SIG-M5 treated with dmso at 0.1 percent for 504 hours (cell line): ENCODE measurements at regions not wholly inside any gene's neighbourhood (a gene's known extent, or its start where the extent isn't known, plus 50 kb on each side); places are given as distances from the start of the nearest gene placed in this dataset.

ENCODE experiments used
- DNase-seq: peaks from one replicate; lab custom pipeline; 2025; ENCODE audit not compliant: unreplicated experiment; lab: John Stamatoyannopoulos, UW

- no peak for DNase-seq
These were observed 255.5 kb upstream of the RPL38 start for GRCh38 chr17:73947966-73948355.

DNA sequence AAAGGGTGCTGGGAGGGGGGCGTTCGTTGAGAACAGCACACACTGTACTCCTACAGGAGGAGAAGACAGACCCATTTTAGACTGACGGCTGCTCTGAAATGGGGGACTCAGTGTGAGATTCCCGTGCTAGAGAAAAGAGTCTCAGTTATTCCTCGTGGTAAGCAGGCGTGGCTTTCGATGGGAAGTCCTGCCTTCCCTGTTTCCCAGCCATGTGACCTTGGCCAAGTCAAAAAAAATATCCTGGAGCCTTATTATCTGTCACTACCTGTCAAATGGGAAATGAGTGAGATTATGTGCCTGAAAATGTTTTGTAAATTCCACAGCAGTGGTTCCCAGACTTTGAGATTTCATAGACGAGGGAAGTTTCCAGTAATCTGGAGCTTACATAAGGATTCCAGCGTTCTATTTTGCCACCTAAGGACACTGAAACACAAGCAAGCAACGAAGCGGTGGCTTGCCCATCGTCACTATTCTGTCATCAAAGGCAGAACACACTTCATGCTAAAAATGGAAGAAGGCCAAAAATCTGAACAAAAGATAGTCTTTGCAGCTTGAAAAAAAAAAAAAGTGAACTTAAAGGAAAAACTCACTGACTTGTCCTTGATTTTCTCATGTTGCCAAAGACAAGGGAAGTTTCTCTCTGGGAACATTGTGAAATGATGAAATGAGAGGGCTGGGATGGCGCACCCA is 253.4 kb upstream of the RPL38 start:
- DNase-seq, result no peak

GRCh38 chr17:73950593-73950914 is 252.9 kb upstream of the RPL38 start:
- no peak for DNase-seq

DNA sequence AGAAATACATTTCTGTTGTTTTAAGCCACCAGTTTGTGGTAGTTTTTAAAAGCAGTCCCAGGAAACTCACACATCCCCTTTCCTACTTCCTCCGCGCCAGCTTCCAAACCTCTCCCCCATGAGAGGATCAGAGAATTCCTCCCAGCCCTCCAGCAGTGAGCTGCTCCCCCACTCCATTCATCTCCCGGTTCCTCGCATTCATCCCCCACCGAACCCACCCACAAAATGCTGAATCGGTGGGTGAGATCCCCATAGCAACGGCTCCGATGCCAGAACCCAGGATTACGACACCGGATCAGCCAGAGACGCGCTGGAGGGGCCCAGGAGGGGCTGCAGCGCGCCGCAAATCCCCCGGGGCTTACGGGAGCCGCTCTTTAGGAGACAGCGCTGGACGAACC is 251.4 kb upstream of the RPL38 start:
- DNase-seq, result peak; percentile 25

DNA sequence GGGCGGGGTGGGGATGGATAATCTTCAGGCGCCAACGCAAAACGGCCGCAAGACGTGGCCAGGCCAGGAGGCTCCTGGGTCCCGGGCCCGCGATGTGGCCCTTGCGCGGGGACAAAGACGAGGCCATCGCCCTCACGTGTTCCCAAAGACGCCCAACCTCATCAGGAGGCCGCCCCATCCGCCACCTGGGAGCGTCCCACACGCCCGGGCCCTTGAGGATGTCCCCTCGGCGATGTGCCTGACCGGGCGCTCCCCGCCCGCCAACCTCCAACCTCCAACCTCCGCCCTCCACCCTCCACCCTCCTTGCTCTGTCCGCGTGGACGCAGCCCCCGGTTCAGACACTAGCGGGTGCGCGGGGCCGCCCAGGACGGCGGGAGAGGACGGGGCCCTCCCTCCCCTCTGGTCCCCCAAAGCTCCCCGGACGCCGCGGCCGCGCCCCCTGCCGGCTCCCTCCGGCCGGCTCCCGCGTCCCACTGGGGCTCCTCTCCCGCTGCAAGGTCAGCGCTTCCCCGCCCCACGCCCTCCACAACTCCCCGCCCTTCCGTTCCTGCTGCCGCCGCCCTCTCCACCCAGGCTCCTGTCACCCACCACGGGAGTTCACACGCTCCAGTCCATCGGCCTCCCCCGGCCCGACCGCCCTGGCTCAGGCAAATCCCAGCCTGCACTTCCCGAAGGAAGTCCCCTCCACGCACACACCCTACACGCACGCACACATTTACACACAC is 250.8 kb upstream of the RPL38 start:
- DNase-seq, result no peak

GRCh38 chr17:73953206-73954033 is 250.1 kb upstream of the RPL38 start:
- DNase-seq, result no peak

GRCh38 chr17:73954951-73955350 is 248.5 kb upstream of the RPL38 start:
- no peak for DNase-seq

DNA sequence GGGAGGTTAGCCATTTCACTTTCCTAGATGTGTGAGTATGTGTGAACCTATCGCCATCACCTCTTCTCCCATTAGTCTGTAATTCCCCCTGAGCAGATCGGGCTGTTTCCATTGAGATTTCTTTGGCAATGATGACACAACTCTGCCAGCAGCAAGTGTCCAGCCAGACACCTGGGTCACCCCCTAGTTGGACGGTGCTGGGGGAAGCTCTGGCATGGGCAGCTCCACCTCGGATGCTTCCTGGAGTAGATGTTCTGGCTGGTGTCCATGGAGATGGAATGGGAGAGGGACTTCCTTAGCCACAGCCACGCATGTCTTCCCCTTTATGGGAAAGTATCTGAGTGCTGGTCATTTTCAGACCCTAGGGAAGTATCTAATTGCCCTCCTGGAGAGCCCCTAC is 247.9 kb upstream of the RPL38 start:
- DNase-seq, result no peak

GRCh38 chr17:73956169-73956568 is 247.3 kb upstream of the RPL38 start:
- no peak for DNase-seq

DNA sequence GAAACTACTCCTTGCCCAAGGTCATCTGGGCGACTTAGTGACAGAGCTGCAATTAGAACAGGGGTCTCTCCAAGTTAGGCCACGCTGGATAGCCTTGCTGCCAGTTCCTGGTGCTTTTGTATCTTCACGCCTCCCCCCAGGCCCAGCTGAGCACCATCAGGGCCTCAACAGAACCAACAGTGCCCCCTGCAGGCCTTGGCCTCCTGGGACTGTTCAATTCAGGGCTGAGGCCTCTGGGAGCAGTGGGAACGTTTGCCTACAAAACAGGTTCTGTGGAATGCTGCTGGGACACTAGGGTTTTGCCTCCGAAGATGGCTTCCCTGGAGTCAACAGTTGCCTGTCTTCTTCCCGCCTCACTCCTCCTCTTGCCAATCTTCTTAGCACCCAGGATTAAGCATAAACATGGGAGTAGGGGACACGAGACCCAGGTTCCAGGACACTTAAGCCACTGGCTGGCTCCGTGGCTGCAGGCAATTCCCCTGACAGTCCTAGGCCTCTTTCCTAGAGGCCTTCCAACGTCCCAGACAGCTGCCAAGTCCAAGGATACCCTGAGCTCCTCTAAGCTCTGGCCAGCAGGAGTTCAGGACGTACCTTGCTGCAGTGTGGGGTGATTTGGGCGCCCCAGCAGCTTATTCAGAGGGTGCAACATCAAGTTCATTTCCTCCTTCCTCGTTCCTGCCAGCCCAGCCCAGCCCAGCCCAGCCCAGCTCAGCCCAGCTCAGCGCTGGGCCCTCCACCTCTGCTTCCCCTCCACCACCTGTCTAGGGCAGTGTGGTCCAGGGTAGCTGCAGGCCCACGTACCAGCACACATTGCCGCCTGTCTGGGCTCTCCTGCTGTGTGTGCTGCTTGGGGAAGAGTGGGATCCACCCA is 246.6 kb upstream of the RPL38 start:
- peak; percentile 55 for DNase-seq

- no peak for DNase-seq
These were observed 245.9 kb upstream of the RPL38 start for GRCh38 chr17:73957564-73957963.

GRCh38 chr17:73958453-73958852 is 245.0 kb upstream of the RPL38 start:
- DNase-seq, result no peak

GRCh38 chr17:73960469-73960868 is 243.0 kb upstream of the RPL38 start:
- no peak for DNase-seq

GRCh38 chr17:73962308-73962707 is 241.2 kb upstream of the RPL38 start:
- no peak for DNase-seq

GRCh38 chr17:73968680-73969079 is 234.8 kb upstream of the RPL38 start:
- no peak for DNase-seq

GRCh38 chr17:73969956-73970355 is 233.5 kb upstream of the RPL38 start:
- DNase-seq, result peak; percentile 97

- no peak for DNase-seq
These were observed 232.4 kb upstream of the RPL38 start for GRCh38 chr17:73971127-73971526.

- DNase-seq, result no peak
These were observed 231.4 kb upstream of the RPL38 start for GRCh38 chr17:73972056-73972455.

GRCh38 chr17:73972901-73973300 is 230.6 kb upstream of the RPL38 start:
- no peak for DNase-seq

GRCh38 chr17:73973586-73974409 is 229.7 kb upstream of the RPL38 start:
- DNase-seq, result no peak
